ENCODE measurements at regions not wholly inside any gene's neighbourhood (a gene's known extent, or its start where the extent isn't known, plus 50 kb on each side); places are given as distances from the start of the nearest gene placed in this dataset.

GRCh38 chr2:103734911-103735310 lies 973.1 kb downstream of the TMEM182 start:
- TF ChIP-seq GATA2 (IDR thresholded peaks at IDR 0.05; ENCODE audit: low read depth, low read length) (no peak), GATA3 (IDR thresholded peaks at IDR 0.05; ENCODE audit: low read depth, low read length) (no peak)
